ENCODE measurements at regions not wholly inside any gene's neighbourhood (a gene's known extent, or its start where the extent isn't known, plus 50 kb on each side); places are given as distances from the start of the nearest gene placed in this dataset.

- Histone ChIP-seq H3K4me1 (no peaks in the 10 kb centered on the region), H3K4me3 (no peak overlapping the region), H3K36me3 (no peaks in the 10 kb centered on the region), H3K27me3 (no peaks in the 10 kb centered on the region), H3K9me3 (no peaks in the 10 kb centered on the region), H3K27ac (no peak overlapping the region)
- WGBS, 2 donors (ENCODE audit: low coverage in 1 of 2): 71 to 73% methylated on average over 1 of the region's 1 CpG
- TF ChIP-seq, protein P1, sequence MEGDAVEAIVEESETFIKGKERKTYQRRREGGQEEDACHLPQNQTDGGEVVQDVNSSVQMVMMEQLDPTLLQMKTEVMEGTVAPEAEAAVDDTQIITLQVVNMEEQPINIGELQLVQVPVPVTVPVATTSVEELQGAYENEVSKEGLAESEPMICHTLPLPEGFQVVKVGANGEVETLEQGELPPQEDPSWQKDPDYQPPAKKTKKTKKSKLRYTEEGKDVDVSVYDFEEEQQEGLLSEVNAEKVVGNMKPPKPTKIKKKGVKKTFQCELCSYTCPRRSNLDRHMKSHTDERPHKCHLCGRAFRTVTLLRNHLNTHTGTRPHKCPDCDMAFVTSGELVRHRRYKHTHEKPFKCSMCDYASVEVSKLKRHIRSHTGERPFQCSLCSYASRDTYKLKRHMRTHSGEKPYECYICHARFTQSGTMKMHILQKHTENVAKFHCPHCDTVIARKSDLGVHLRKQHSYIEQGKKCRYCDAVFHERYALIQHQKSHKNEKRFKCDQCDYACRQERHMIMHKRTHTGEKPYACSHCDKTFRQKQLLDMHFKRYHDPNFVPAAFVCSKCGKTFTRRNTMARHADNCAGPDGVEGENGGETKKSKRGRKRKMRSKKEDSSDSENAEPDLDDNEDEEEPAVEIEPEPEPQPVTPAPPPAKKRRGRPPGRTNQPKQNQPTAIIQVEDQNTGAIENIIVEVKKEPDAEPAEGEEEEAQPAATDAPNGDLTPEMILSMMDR (IDR thresholded peaks at IDR 0.05): no peak
- no peak for TF ChIP-seq POLR2AphosphoS5 (IDR thresholded peaks at IDR 0.05)
- no peak for TF ChIP-seq POLR2A (IDR thresholded peaks at IDR 0.05)
- TF ChIP-seq EP300 (IDR thresholded peaks at IDR 0.05; ENCODE audit: low read depth): no peak
- intact Hi-C loops (cut with DNase I; ENCODE audit: low total_unique reads): no loop called here
- in situ Hi-C loops (cut with MboI; ENCODE audit: low pct_ligation_motif_present in 1 of 4, low pct_unique_long_range_greater_than_20kb in 1 of 4, low sequenced_read_pairs in 3 of 4): no loop called here
- no peak for DNase-seq
These were observed 926.8 kb downstream of the LRFN5 start for GRCh38 chr14:42533476-42533875.

DNA sequence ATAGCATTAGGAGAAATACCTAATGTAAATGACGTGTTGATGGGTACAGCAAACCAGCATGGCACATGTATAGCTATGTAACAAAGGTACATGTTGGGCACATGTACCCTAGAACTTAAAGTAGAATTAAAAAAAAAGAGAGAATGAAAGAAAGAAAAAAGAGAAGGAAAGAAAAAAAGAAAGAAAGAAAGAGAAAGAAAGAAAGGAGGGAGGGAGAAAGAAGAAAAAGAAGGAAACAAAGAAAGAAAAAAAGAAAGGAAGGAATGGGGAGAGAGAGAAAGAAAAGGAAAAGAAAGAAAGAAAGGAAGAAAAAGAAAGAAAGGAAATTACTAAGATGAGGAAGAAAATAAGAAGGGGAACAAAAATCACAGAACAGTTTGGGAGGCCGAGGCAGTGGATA is 925.5 kb downstream of the LRFN5 start:
- WGBS, 2 donors (ENCODE audit: low coverage in 1 of 2): 80 to 100% methylated on average over 2 of the region's 2 CpGs

GRCh38 chr14:42527141-42527540 is 920.5 kb downstream of the LRFN5 start:
- H3K4me3 ChIP-seq: no peak overlapping the region
- 84 to 86% methylated on average over 2 of the region's 2 CpGs for WGBS, 2 donors (ENCODE audit: low coverage in 1 of 2)
- intact Hi-C loops (cut with DNase I; ENCODE audit: low total_unique reads) (no loop called here), in situ Hi-C loops (cut with MboI; ENCODE audit: low pct_ligation_motif_present in 1 of 4, low pct_unique_long_range_greater_than_20kb in 1 of 4, low sequenced_read_pairs in 3 of 4) (no loop called here)
- no peaks in the 10 kb centered on the region for H3K9me3 ChIP-seq
- no peaks in the 10 kb centered on the region for H3K36me3 ChIP-seq
- H3K27me3 ChIP-seq: no peaks in the 10 kb centered on the region
- H3K4me1 ChIP-seq: no peaks in the 10 kb centered on the region
- H3K27ac ChIP-seq: no peak overlapping the region
- DNase-seq: no peak
- TF ChIP-seq, protein P1 (IDR thresholded peaks at IDR 0.05): no peak
- TF ChIP-seq EP300 (IDR thresholded peaks at IDR 0.05; ENCODE audit: low read depth) (no peak), POLR2AphosphoS5 (IDR thresholded peaks at IDR 0.05) (no peak), POLR2A (IDR thresholded peaks at IDR 0.05) (no peak)

More for the DNA sequence above, 925.5 kb downstream of the LRFN5 start:
- in situ Hi-C loops (cut with MboI; ENCODE audit: low pct_ligation_motif_present in 1 of 4, low pct_unique_long_range_greater_than_20kb in 1 of 4, low sequenced_read_pairs in 3 of 4): no loop called here
- H3K27me3 ChIP-seq: no peaks in the 10 kb centered on the region
- no peaks in the 10 kb centered on the region for H3K4me1 ChIP-seq
- no peaks in the 10 kb centered on the region for H3K36me3 ChIP-seq
- intact Hi-C loops (cut with DNase I; ENCODE audit: low total_unique reads): no loop called here
- no peak overlapping the region for H3K4me3 ChIP-seq
- H3K27ac ChIP-seq: no peak overlapping the region
- no peak for DNase-seq
- TF ChIP-seq EP300 (IDR thresholded peaks at IDR 0.05; ENCODE audit: low read depth) (no peak), POLR2AphosphoS5 (IDR thresholded peaks at IDR 0.05) (no peak), POLR2A (IDR thresholded peaks at IDR 0.05) (no peak)
- H3K9me3 ChIP-seq: no peaks in the 10 kb centered on the region

GRCh38 chr14:42523666-42524065 is 917.0 kb downstream of the LRFN5 start:
- Histone ChIP-seq H3K4me3 (no peak overlapping the region), H3K27me3 (no peaks in the 10 kb centered on the region), H3K4me1 (no peaks in the 10 kb centered on the region), H3K27ac (no peak overlapping the region), H3K36me3 (no peaks in the 10 kb centered on the region), H3K9me3 (no peaks in the 10 kb centered on the region)
- TF ChIP-seq EP300 (IDR thresholded peaks at IDR 0.05; ENCODE audit: low read depth): no peak
- TF ChIP-seq, protein P1 (IDR thresholded peaks at IDR 0.05): no peak
- TF ChIP-seq POLR2A (IDR thresholded peaks at IDR 0.05): no peak
- TF ChIP-seq POLR2AphosphoS5 (IDR thresholded peaks at IDR 0.05): no peak
- in situ Hi-C loops (cut with MboI; ENCODE audit: low pct_ligation_motif_present in 1 of 4, low pct_unique_long_range_greater_than_20kb in 1 of 4, low sequenced_read_pairs in 3 of 4): no loop called here
- 36 to 80% methylated on average over 1 to 2 of the region's 2 CpGs for WGBS, 2 donors (ENCODE audit: low coverage in 1 of 2)
- intact Hi-C loops (cut with DNase I; ENCODE audit: low total_unique reads): no loop called here
- no peak for DNase-seq

DNA sequence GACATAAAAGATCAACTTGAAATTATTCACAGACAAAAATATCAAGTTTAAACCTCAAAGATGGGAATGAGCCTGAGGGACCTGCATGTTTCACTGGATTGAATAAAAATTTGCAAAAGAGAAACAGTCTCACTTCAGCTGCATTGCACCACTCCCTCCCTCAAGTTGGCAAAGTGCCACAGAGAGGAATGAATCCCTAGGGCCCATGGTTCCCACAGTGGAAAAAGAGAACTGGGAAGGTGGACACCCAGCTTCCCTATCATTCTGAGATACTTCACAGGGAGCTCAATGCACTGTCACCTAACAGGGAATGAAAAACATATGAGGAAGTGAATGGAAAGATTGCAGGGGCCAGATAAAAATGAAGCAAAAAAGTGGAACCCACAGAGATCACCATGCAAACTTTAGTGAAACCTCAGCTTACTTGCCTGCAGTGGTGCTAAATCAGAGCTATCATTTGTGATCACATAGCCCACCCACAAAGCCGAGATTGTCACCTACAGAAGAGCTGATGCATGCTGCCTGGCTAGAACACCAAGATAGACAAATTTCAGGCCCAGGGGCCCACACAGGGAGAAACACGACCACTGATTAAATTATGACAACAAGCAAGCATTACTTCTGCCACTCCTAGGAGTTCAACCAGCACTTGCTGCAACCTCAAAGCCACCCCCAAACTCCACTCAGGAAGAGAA is 911.3 kb downstream of the LRFN5 start:
- H3K4me3 ChIP-seq: no peak overlapping the region
- H3K36me3 ChIP-seq: no peaks in the 10 kb centered on the region
- no peak for DNase-seq
- intact Hi-C loops (cut with DNase I; ENCODE audit: low total_unique reads): no loop called here
- H3K9me3 ChIP-seq: no peaks in the 10 kb centered on the region
- WGBS, 2 donors (ENCODE audit: low coverage in 1 of 2): 50 to 67% methylated on average over 1 to 2 of the region's 2 CpGs
- in situ Hi-C loops (cut with MboI; ENCODE audit: low pct_ligation_motif_present in 1 of 4, low pct_unique_long_range_greater_than_20kb in 1 of 4, low sequenced_read_pairs in 3 of 4): no loop called here
- H3K27ac ChIP-seq: no peak overlapping the region
- no peaks in the 10 kb centered on the region for H3K27me3 ChIP-seq
- TF ChIP-seq, protein P1 (IDR thresholded peaks at IDR 0.05): no peak
- TF ChIP-seq EP300 (IDR thresholded peaks at IDR 0.05; ENCODE audit: low read depth): no peak
- no peak for TF ChIP-seq POLR2AphosphoS5 (IDR thresholded peaks at IDR 0.05)
- no peak for TF ChIP-seq POLR2A (IDR thresholded peaks at IDR 0.05)
- no peaks in the 10 kb centered on the region for H3K4me1 ChIP-seq
